ACHN (cell line): ENCODE measurements at regions not wholly inside any gene's neighbourhood (a gene's known extent, or its start where the extent isn't known, plus 50 kb on each side); places are given as distances from the start of the nearest gene placed in this dataset.
"Not testable (repeated sequence)": the region's sequence is repeated elsewhere in the genome, so short reads cannot be mapped to it uniquely, and the experiment has no call there.

Experiments
- DNase-seq: peaks from one replicate; pipeline ENCODE4 v3.0.0-alpha.2; 2015
- in situ Hi-C: cut with HindIII; loops from 2 replicates; pipeline ENCODE4 v1.10.0; 2017; ENCODE audit warnings: low sequenced_read_pairs, low pct_ligation_motif_present, low pct_unique_long_range_greater_than_20kb

DNA sequence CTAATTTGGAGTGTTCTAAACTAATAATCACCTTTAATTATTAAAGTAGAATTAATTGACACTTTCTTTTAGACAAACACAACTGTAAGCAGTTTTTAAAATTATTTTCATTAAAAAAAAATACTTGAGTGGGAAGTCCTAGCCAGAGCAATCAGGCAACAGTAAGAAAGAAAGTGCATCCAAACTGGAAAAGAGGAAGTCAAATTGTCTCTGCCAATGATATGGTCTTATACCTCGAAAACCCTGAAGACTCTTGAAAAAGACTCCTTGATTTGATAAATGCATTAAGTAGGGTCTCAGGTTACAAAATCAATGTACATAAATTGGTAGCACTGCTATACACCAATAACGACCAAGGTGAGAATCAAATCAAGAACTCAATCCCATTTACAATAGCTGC lies 83.0 kb upstream of the GADD45A start:
- in situ Hi-C loops: no loop called here
- DNase-seq: no peak

DNA sequence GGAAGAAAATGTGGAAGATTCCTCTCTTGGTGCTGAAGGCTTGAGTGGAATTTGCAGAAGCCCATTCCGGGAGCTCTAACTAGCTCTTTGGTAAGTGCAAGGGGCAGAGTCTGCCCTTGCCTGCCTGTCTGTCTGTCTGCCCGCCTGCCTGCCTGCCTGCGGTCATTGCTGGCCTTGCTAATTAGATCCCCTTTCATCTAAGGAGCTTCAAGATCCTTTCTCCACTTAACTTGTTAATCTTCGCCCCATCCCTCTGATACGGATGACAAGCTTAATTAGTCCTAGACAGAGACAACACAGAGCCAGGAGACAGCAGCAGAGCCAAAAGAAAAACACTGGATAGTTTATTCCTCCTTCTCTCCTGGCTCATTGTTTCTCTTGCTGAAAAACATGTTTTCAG lies 80.2 kb upstream of the GADD45A start:
- DNase-seq: no peak
- in situ Hi-C loops: no loop called here

DNA sequence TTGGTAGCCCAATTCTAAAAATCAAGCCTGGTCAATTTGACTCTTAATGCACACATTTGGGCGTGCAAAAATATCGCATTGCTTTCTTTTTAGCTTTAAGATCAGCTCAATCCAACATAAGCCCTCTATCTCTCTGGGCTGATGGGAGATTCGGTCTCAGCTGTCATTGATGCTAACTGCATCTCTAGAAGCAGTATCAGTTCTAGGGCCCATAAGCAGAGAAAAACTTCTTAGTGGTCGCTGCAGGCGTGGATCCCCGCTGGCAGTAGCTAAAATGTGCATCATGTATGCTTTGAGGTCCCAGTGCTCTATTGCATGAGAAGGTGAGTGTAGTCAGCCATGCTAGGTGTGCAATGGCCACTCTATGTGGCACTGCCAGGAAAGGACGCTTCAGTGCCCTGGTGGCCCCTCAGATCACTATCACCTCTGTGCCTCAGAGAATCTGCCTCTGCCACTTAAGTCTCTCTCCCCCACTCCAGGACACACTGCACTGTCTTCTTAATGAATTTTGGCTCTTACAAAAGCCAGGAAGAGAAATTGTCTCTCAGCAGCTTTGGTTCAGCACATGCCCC lies 79.7 kb upstream of the GADD45A start:
- no peak for DNase-seq
- in situ Hi-C loops: no loop called here

DNA sequence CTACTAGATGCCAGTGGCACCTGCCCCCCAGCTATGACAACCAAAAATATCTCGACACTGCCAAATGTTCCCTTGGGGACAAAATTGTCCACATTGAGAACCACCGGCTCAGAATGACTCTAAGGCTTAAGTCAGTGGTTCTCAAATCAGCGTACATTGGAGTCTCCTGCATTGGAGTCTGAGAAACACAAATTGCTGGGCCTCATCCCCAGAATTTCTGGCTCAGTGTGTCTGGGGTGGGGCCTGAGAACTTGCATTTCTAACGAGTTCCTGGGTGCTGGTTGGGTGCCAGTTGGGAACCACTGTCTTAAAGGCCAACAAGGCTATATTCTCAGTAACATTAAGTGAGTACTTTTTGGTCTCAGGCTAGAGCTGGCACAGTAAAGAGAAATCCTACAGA lies 77.7 kb upstream of the GADD45A start:
- in situ Hi-C loops: no loop called here
- DNase-seq: no peak

DNA sequence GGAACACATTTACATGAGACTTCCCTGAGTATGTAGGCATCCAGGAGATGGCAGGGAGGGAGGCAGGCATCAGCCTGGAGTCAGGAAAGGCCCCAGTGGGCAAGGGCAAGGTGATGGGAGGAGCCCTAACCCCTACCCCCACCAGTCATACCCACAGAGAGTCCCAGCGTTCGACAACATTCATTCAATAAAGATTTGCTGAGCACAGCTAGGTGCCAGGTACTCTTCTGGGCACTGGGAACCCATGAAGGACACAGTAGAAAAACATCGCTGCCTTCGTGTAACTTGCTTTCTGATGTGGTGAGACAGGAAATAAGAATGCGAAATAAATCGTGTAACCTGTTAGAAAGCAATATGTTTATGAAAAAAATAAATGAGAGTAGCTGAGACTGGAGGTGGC lies 77.3 kb upstream of the GADD45A start:
- in situ Hi-C loops: no loop called here
- DNase-seq: no peak

DNA sequence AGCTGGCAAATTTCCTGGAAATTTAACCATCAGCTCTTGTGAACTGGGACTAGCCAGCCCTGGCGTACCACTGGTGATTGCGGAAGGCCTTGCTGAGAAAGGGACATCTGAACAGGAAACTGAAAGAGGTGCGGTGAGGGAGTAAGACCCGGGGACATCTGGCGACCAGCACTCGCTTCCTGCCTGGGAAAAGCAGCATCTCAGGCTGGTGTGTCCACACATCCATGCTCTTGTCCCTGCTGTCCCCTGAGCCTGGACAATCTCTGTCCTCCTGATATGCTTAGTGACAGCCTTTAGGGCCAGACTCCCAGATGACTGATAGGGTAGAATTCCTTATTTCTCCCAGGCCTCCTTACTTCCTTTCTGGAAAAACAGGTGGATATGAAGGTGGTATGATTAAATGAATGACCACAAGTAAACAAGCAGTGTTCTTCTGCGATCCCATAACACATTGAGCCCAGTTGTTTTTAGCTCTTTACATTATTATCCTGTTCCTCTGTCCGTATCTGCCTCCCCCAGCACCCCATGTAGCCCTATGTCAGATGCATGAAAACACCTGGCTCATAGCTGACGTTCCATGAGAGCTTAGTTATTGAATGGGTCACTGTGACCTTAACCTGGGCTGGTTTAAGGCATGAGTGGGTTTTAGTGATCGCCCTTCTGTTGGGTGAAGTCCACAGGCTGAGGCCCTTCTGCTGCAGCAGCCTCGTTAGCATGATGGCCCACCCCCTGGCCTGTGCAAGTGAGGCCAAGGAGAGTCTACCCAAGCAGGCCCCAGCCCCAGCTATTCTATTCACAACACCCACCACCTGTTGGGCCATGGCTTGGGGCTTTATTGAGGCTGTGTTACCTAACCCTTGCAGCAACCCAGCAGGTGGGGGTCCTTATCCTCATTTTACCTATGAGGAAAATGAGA lies 76.1 kb upstream of the GADD45A start:
- in situ Hi-C loops: no loop called here
- no peak for DNase-seq

DNA sequence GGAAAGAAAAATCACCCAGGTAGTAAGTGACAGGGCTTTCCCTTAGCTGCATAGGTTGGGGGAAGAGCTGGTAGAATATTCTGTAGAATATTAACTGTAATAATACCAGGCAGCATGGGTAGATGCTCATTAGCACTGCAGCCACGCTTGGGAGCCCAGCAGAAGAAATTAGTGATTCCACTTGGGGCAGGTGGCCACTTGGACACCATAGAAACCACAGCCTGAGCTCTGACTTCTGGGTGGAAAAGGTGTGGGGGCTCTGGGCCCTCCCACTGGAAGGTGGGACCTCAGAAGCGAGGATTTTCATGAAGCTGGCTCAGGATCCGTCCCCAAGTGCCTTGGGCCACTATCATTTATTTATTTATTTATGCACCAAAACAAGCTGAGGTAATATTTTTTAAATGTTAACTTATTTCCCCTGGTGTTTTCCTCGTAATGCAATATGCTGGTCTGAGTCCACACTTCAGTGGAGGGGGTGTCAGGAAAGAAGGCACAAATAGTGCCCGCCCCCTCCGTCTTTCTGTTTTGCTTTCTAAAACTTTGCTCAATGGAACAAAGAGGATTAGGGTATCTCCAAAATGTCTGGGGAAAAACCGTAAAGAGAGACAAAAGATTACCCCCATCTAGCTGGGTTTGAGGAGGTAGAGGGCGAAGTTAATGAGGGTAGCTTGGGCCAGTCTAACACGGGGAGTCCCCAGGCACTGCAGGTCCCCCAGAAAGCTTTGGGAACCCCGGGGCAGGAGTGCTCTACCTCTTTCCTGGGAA lies 75.2 kb upstream of the GADD45A start:
- no peak for DNase-seq
- in situ Hi-C loops: no loop called here

DNA sequence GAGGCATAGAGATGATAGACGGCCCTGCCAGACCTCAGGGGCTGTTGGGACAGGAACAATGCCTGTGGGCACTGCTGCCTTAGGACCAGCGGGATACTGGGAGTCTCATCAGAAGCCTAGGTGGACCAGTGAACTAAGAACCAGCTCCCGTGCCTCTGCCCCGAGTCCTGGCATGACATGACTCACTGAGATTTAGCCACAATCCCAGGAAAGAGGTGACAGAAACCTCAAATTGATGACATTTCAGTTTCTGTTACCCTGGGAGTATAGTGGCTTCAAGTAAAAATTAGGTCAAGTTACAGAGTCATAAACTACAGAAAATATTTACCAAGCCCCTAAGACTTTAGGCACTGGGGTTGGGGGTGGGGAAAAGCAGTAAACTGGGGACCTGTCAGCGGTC lies 74.6 kb upstream of the GADD45A start:
- no peak for DNase-seq

DNA sequence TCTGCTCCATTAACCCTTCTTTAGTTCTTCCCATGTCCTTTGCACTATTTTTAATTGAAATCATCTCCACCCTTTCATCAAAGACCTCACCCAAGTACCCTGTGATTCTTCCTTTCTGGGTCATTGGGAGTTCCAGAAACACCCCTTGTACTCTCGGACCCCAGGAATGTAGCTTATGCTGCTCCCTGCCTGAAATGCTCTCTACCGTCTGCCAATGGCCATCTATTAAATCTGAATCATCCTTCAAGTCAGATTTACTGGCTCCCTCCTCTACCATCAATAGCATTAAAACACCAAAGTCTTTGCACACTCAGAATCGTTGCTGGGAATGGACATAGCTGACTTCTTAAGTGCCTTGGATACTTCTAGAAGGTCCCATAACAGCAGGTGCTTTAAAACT lies 73.2 kb upstream of the GADD45A start:
- in situ Hi-C loops: no loop called here
- DNase-seq: no peak

More for the DNA sequence above, 74.6 kb upstream of the GADD45A start:
- in situ Hi-C loops: no loop called here

DNA sequence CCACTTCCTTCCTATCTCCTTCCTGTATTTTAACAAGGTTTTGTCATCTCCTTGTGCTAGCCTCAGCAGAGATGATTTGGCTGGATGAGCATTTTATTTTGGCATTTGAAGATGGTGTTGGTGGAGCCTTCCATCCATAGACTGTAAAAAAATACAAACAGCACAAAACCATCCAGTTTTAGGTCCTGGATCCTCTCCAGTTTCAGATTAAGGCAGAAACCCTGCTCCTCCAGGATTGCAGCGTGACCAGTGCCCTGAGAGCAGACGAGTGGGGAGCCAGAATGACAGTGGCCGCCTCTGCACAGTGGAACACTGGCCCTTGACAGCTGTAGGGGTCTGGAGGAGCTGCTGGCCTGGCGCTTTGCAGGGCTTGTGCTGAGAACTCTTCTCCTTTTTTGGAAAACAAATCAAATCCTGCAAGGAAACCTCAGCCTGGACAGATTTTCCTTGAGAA lies 72.2 kb upstream of the GADD45A start:
- no peak for DNase-seq
- in situ Hi-C loops: no loop called here

DNA sequence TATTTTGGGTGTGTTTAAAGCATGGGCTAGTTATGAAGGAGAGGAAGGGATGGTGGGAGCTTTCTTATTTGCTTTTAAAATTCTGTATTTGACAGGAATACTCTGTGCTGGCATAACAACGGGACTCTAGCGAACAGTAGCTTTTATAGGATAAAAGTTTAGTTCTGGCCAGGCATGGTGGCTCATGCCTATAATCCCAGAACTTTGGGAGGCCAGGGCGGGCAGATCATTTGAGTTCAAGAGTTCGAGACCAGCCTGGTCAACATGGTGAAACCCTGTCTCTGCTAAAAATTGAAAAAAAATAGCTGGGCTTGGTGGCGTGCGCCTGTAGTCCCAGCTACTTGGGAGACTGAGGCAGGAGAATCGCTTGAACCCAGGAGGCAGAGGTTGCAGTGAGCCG lies 71.5 kb upstream of the GADD45A start:
- in situ Hi-C loops, DNase-seq: not testable (repeated sequence)

DNA sequence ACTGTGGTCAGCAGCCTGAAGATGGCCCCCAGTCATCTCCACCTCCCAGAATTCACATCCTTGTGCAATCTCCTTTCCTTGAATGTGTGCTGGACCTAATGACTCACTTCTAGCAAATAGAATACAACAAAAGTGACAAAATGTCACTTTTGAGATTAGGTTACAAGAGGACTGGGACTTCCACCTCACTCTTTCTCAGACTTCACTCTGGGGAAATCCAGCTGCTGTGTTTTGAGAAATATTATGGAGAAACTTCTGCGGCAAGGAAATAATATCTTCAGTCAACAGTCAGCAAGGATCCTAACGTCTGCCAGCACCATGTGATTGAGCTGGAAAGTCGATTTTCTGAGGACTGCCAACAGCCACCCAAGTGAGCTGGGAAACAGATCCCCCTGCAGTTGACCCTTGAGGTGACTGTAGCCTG lies 70.5 kb upstream of the GADD45A start:
- no peak for DNase-seq
- in situ Hi-C loops: no loop called here

DNA sequence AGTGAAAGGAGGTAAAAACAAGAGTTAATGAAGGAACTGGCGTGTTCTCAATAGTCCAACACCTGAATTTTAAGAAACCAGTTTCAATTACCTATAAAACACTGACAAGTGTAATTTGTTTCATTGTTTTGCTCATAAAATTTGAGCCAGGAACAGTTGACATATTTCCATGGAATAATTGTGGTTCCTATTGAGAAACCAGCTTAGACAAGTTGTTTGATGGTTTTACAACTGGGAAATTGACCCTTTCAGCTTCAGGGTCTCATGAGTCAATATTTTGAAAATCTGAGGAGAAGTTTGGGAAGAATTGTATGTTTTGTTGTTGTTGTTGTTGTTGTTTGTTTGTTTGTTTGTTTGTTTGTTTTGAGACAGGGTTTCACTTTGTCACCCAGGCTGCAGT lies 69.1 kb upstream of the GADD45A start:
- in situ Hi-C loops: no loop called here
- DNase-seq: no peak

DNA sequence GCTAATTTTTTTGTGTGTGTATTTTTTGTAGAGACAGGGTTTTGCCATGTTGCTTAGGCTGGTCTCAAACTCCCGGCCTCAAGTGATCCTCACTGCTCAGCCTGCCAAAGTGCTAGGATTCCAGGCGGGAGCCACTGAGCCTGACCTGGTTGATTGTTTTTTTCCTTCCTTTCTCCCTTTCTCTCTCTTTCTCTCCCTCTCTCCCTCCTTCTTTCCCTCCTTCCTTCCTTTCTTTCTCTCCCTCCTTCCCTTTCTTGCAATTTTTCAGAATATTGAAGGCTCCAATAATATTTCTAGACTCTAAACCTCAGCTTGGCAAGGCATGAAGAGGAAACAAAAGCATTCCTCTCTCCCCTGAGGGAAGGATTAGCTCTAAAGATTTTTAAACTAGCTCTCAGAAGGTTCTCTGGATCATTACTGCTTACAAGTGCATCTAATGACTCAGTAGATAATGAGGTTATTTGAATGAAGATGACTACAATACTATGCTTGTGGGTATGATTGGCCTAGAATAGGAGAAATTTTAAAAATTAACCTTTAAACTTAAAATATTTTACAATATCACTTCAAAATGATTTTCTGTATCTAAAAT lies 68.5 kb upstream of the GADD45A start:
- DNase-seq: no peak
- in situ Hi-C loops: no loop called here

DNA sequence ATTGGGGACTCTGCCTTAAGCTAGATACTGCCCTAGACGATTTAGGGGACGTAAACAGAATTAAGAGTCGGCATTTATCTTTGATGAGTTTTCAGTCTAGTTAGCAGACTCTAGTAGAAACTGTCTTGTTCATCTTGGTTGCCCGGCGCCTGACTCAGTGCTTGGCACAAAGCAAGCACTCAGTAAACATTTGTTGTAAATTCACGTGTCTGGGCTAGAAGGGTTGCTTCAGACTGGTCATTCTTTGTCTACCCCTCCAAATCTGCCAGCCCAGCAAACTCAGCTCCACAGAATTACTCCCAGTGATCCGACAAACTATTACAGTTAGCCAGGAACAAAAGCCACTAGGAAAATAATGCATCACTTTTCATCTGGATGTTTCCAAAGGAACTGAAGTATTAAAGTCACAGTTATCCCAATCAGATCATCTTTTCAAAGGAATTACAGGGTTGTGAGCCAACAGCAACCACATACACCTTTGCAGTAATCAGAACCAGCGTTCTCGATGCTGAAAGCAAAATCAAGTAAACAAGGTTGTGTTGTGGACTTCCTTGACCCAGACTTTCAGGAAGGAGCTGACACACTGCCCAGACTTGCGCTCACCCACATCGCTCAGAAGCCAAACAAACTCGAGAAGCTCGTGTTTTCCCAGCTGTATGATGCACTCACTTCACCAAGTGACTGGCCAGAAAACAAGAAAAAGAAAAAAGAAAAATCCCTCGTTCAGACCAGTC lies 66.5 kb upstream of the GADD45A start:
- in situ Hi-C loops: no loop called here
- peak; percentile 6 for DNase-seq

DNA sequence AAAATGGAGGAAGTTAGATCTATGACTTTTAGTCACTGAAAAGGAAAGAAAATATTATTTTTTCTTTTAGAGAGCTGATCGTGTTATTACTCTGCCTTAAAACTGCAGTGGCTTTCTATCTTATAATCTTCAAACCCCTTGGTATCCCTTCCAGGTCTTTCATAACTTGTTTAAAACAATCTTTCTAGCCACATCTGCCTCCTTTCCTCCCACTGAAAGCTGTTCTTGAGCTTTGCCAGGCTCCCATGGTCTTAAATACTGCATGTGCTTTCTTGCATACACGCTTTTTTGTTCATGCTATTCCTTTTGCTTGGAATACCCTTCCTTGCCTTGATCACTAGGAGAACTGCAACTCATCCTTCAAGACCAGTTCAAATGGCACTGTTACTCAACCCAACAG lies 65.9 kb upstream of the GADD45A start:
- in situ Hi-C loops: no loop called here
- DNase-seq: no peak

DNA sequence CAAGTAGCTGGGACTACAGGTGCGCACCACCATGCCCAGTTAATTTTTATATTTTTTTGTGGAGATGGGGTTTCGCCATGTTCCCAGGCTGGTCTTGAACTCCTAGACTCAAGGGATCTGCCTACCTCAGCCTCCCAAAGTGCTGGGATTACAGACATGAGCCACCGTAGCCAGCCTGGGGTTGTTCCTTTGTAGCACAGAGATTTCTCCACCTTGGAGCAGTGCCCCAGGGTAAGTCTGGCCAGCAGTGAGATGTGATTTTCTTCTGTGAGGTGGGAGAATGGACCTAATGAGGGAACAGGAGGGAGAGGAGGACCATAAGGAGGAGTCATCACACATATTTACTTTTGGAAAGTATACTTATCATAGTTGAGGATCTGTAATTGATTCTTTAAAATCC lies 61.1 kb upstream of the GADD45A start:
- in situ Hi-C loops: no loop called here
- no peak for DNase-seq

DNA sequence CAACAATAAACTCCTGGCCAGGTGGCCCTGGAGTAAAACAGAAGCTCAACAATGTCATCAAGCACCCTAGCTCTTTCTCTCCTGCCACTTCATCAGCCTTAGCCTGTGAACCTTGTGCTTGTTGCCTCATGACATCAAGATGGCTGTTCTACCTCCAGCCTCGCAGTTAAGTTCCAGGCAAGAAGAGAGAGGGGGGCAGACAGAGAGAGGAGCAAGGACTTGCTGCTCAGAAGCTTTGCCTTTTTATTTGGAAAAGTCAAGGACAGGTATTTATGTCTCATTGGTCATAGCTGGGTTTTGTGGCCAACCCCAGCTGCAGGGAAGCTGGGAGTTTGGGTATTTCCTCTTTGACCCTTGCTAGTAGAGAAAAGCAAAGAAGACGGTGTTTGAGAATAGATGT lies 60.3 kb upstream of the GADD45A start:
- in situ Hi-C loops: no loop called here
- DNase-seq: no peak
